Esophagus squamous epithelium (tissue), 5 donors: ENCODE measurements at regions not wholly inside any gene's neighbourhood (a gene's known extent, or its start where the extent isn't known, plus 50 kb on each side); places are given as distances from the start of the nearest gene placed in this dataset.
"Not testable (repeated sequence)": the region's sequence is repeated elsewhere in the genome, so short reads cannot be mapped to it uniquely, and the experiment has no call there.

Source experiments
- DNase-seq: peaks from one replicate; lab custom pipeline; 2025; lab: John Stamatoyannopoulos, UW
- H3K27ac ChIP-seq, 4 donors: fragments of 200-600 bp; sonication (generic); one replicate each; pipeline ENCODE4 v1.5.1; 2016 to 2019; ENCODE audit warnings: mild to moderate bottlenecking in 1 of 4
- H3K27me3 ChIP-seq, 4 donors: fragments of 200-600 bp; sonication (generic); 1 replicate in 3 of 4; 2 replicates in 1 of 4; pipeline versions ENCODE4 v1.5.1 to v1.6.0; 2017 to 2021; ENCODE audit warnings: antibody characterized with exemption in 1 of 4
- H3K36me3 ChIP-seq, 3 donors: fragments of 200-600 bp; sonication (generic); one replicate each; pipeline ENCODE4 v1.5.1; 2016 to 2019
- H3K4me1 ChIP-seq, 3 donors: fragments of 200-600 bp; sonication (generic); one replicate each; pipeline ENCODE4 v1.5.1; 2017 to 2019
- H3K4me3 ChIP-seq, 4 donors: fragments of 200-600 bp; sonication (generic); 1 replicate in 3 of 4; 2 replicates in 1 of 4; pipeline ENCODE4 v1.5.1; 2016 to 2019; ENCODE audit warnings: mild to moderate bottlenecking in 2 of 4, moderate library complexity in 1 of 4
- H3K9me3 ChIP-seq, 3 donors: fragments of 200-600 bp; sonication (generic); one replicate each; pipeline ENCODE4 v1.5.1; 2016 to 2019
- CTCF ChIP-seq, 6 experiments: fragments of 450-650 bp in 4 of 6; fragments of 200-600 bp in 2 of 6; sonication (generic) in 2 of 6; IDR thresholded peaks; one replicate each; pipeline ENCODE4 v1.5.1; 2016 to 2019; ENCODE audit warnings: antibody characterized with exemption in 6 of 6, mild to moderate bottlenecking in 4 of 6, moderate library complexity in 4 of 6
- POLR2A ChIP-seq, 4 donors: fragments of 450-650 bp; IDR thresholded peaks; one replicate each; pipeline ENCODE4 v1.6.1; 2017; ENCODE audit warnings: antibody characterized with exemption in 4 of 4, mild to moderate bottlenecking in 4 of 4, moderate library complexity in 3 of 4
- WGBS, 2 donors: methylation state at CpG; one replicate each; pipeline ENCODE4 v1.1.5; 2018; 5-methylcytosine and 5-hydroxymethylcytosine counted together
- intact Hi-C: fragments of 100-400 bp; cut with DNase I; formaldehyde crosslinking; loops from one replicate; pipeline ENCODE4 v1.15.0; 2022
- donor health status: DM: yes; HTN: yes; CAD: no.

DNA sequence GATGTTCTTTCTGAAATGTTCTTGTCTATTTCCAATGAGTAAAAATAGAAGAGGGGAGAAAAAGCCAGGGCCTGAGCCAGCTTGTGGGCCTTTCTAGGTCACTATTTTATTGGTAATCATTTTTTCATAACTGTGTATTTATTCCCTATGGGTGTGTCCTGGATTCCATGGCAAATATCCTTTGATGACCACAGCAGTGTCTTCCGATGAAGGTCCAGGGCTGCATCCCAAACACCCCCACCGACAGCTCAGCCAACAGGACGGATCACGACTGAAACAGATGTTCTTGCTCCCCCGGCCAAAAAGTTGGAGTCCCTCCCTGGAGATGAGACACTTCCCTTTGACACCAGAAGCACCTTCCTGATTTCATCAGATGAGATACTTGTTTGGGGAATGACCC is 105.4 kb upstream of the PLEKHG1 start:
- H3K9me3 ChIP-seq: no peaks in the 10 kb centered on the region
- intact Hi-C loops: no loop called here
- H3K27me3 ChIP-seq: no peaks in the 10 kb centered on the region
- no peak for DNase-seq
- no peak overlapping the region for H3K27ac ChIP-seq
- H3K36me3 ChIP-seq: no peaks in the 10 kb centered on the region
- 81 to 82% methylated on average over 4 to 5 of the region's 5 CpGs for WGBS, 2 donors
- TF ChIP-seq CTCF (IDR thresholded peaks at IDR 0.05) (no peak), POLR2A (IDR thresholded peaks at IDR 0.05) (no peak)
- H3K4me1 ChIP-seq: peaks cover 4 to 39% (median 12%) of the 10 kb centered on the region in 3 donors
- no peak overlapping the region for H3K4me3 ChIP-seq

DNA sequence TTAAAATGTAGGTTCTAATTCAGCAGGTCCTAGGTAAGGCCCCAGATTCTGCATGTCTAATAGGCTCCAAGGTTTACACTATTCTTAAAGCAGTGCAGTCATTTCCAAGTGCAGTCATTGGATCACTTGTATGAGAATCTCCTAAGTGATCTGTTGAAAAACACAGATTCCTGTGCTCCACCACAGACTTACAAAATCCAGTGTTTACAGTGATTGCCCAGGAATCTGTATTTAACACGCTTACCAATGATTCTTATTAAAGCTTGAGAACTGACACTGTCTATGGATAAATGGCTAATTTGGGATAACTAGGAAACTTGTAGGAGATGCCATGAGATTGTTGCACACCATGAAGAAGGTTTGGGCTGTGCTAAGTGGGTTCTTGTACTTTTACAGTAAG is 104.6 kb upstream of the PLEKHG1 start:
- intact Hi-C loops: no loop called here
- H3K9me3 ChIP-seq: no peaks in the 10 kb centered on the region
- DNase-seq: no peak
- WGBS, 2 donors: 75 to 100% methylated on average over 1 of the region's 1 CpG
- H3K27ac ChIP-seq: no peak overlapping the region
- no peak for TF ChIP-seq POLR2A (IDR thresholded peaks at IDR 0.05)
- TF ChIP-seq CTCF (IDR thresholded peaks at IDR 0.05): no peak
- no peaks in the 10 kb centered on the region for H3K27me3 ChIP-seq
- peaks cover 4 to 38% (median 12%) of the 10 kb centered on the region in 3 donors for H3K4me1 ChIP-seq
- no peaks in the 10 kb centered on the region for H3K36me3 ChIP-seq
- H3K4me3 ChIP-seq: no peak overlapping the region

DNA sequence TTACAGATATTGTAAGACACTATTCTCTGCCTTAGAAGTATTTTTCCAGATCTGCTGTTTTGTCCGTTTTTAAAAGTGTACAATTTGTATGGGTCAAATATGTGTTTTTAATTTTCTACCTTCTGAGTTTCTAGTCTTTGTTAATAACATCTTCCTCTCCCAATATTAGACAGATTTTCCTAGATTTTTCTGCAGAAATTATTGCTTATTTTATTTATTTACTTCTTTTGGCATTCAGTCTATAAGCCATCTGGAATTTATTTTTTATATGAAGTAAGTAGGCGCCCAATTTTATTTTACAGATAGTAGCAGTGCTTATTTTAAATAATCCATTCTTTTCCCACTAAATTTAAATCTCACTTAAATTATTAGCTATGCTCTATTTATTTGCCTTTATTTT is 103.1 kb upstream of the PLEKHG1 start:
- no peaks in the 10 kb centered on the region for H3K9me3 ChIP-seq
- H3K27me3 ChIP-seq: no peaks in the 10 kb centered on the region
- no peak for TF ChIP-seq POLR2A (IDR thresholded peaks at IDR 0.05)
- no peak for TF ChIP-seq CTCF (IDR thresholded peaks at IDR 0.05)
- intact Hi-C loops: no loop called here
- no peak overlapping the region for H3K27ac ChIP-seq
- DNase-seq: no peak
- no peak overlapping the region for H3K4me3 ChIP-seq
- 76 to 80% methylated on average over 2 of the region's 2 CpGs for WGBS, 2 donors
- no peaks in the 10 kb centered on the region for H3K36me3 ChIP-seq
- peaks cover 4 to 23% (median 4%) of the 10 kb centered on the region in 3 donors for H3K4me1 ChIP-seq

GRCh38 chr6:150499882-150500312 is 99.8 kb upstream of the PLEKHG1 start:
- Histone ChIP-seq H3K27ac (no peak overlapping the region), H3K4me3 (no peak overlapping the region), H3K9me3 (no peaks in the 10 kb centered on the region), H3K4me1 (no peaks in the 10 kb centered on the region), H3K27me3 (no peaks in the 10 kb centered on the region), H3K36me3 (no peaks in the 10 kb centered on the region)
- 79 to 83% methylated on average over 3 of the region's 3 CpGs for WGBS, 2 donors
- TF ChIP-seq POLR2A (IDR thresholded peaks at IDR 0.05) (no peak), CTCF (IDR thresholded peaks at IDR 0.05) (no peak)
- DNase-seq: no peak
- intact Hi-C loops: no loop called here

DNA sequence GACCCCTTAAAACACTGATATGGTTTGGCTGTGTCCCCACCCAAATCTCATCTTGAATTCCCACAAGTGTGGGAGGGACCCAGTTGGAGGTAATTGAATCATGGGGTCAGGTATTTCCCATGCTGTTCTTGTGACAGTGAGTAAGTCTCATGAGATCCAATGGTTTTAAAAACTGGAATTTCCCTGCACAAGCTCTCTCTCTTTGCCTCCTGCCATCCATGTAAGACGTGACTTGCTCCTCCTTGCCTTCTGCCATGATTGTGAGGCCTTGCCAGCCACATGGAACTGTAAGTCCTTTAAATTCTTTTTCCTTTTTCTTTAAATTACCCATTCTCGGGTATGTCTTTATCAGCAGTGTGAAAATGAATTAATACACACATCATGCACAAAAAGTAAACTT is 99.1 kb upstream of the PLEKHG1 start:
- H3K4me1 ChIP-seq, DNase-seq, H3K4me3 ChIP-seq, H3K36me3 ChIP-seq, H3K27ac ChIP-seq, H3K27me3 ChIP-seq, H3K9me3 ChIP-seq, intact Hi-C loops: not testable (repeated sequence)
- WGBS, 2 donors: 47 to 68% methylated on average over 2 of the region's 2 CpGs

GRCh38 chr6:150503041-150503440 is 96.6 kb upstream of the PLEKHG1 start:
- Histone ChIP-seq H3K4me1 (no peaks in the 10 kb centered on the region), H3K36me3 (no peaks in the 10 kb centered on the region), H3K27me3 (no peaks in the 10 kb centered on the region), H3K9me3 (no peaks in the 10 kb centered on the region), H3K4me3 (no peak overlapping the region), H3K27ac (no peak overlapping the region)
- no peak for DNase-seq
- no peak for TF ChIP-seq POLR2A (IDR thresholded peaks at IDR 0.05)
- TF ChIP-seq CTCF (IDR thresholded peaks at IDR 0.05): no peak
- intact Hi-C loops: no loop called here
- WGBS, 2 donors: 58 to 92% methylated on average over 1 of the region's 1 CpG
